Transverse colon (tissue), 4 donors: ENCODE measurements at regions not wholly inside any gene's neighbourhood (a gene's known extent, or its start where the extent isn't known, plus 50 kb on each side); places are given as distances from the start of the nearest gene placed in this dataset.

Experiments
- EP300 ChIP-seq: sonication (generic); formaldehyde crosslinking; IDR thresholded peaks from one replicate; pipeline ENCODE4 v1.6.1; 2017; ENCODE audit warnings: antibody characterized with exemption, low read depth
- POLR2A ChIP-seq: fragments of 450-650 bp; IDR thresholded peaks from one replicate; pipeline ENCODE4 v1.6.1; 2016; ENCODE audit warnings: antibody characterized with exemption, mild to moderate bottlenecking, moderate library complexity
- POLR2AphosphoS5 ChIP-seq, 3 donors: sonication (generic); formaldehyde crosslinking; IDR thresholded peaks; one replicate each; pipeline ENCODE4 v1.6.1; 2016; ENCODE audit warnings: antibody characterized with exemption in 3 of 3
- TF ChIP-seq, protein P1 (sequence below), 5 experiments: fragments of 200-600 bp in 3 of 5; fragments of 450-650 bp in 2 of 5; sonication (generic) in 3 of 5; IDR thresholded peaks; 1 replicate in 2 of 5; 2 replicates in 3 of 5; pipeline ENCODE4 v1.5.1; 2016 to 2017; ENCODE audit warnings: antibody characterized with exemption in 5 of 5, inconsistent platforms in 3 of 5, mild to moderate bottlenecking in 2 of 5, moderate library complexity in 1 of 5

- TF ChIP-seq, protein P1, sequence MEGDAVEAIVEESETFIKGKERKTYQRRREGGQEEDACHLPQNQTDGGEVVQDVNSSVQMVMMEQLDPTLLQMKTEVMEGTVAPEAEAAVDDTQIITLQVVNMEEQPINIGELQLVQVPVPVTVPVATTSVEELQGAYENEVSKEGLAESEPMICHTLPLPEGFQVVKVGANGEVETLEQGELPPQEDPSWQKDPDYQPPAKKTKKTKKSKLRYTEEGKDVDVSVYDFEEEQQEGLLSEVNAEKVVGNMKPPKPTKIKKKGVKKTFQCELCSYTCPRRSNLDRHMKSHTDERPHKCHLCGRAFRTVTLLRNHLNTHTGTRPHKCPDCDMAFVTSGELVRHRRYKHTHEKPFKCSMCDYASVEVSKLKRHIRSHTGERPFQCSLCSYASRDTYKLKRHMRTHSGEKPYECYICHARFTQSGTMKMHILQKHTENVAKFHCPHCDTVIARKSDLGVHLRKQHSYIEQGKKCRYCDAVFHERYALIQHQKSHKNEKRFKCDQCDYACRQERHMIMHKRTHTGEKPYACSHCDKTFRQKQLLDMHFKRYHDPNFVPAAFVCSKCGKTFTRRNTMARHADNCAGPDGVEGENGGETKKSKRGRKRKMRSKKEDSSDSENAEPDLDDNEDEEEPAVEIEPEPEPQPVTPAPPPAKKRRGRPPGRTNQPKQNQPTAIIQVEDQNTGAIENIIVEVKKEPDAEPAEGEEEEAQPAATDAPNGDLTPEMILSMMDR (IDR thresholded peaks at IDR 0.05): no peak
- TF ChIP-seq EP300 (no peak), POLR2AphosphoS5 (IDR thresholded peaks at IDR 0.05) (no peak), POLR2A (no peak)
These were observed 115.6 kb upstream of the MKLN1 start for GRCh38 chr7:131212114-131212513.
